ENCODE measurements at regions not wholly inside any gene's neighbourhood (a gene's known extent, or its start where the extent isn't known, plus 50 kb on each side); places are given as distances from the start of the nearest gene placed in this dataset.

GRCh38 chr3:197353867-197354567 is 55.6 kb upstream of the DLG1 start:
- peak overlapping the region; percentile 56 for H2AFZ ChIP-seq

GRCh38 chr3:197353001-197353866 is 54.8 kb upstream of the DLG1 start:
- Histone ChIP-seq H3K4me1 (ENCODE audit: insufficient read depth) (peaks cover 36% of the 10 kb centered on the region), H3K9me2 (replicated peaks; ENCODE audit: insufficient read depth) (no peaks in the 10 kb centered on the region), H3K4me2 (peak overlapping the region; percentile 13), H3K27me3 (no peaks in the 10 kb centered on the region), H3K27ac (peak overlapping the region; percentile 90), H3K9me3 (ENCODE audit: low read depth) (no peaks in the 10 kb centered on the region), H3K79me2 (no peaks in the 10 kb centered on the region), H3K36me3 (replicated peaks; ENCODE audit: insufficient read depth, low read depth) (no peaks in the 10 kb centered on the region), H4K20me1 (ENCODE audit: insufficient read depth, poor library complexity, severe bottlenecking) (no peaks in the 10 kb centered on the region), H2AFZ (no peak overlapping the region), H3K4me3 (no peak overlapping the region)
- 58% methylated on average over 8 of the region's 8 CpGs for WGBS (ENCODE audit: low lambda C conversion rate, missing lambda C conversion rate)
- TF ChIP-seq CTCF (IDR thresholded peaks at IDR 0.05; ENCODE audit: poor library complexity) (no peak), EZH2phosphoT487 (IDR thresholded peaks at IDR 0.05; ENCODE audit: low read depth, severe bottlenecking, unreplicated experiment) (no peak), EZH2 (IDR thresholded peaks at IDR 0.05; ENCODE audit: borderline replicate concordance) (no peak)
- DNase-seq (ENCODE audit: low spot score) = no peak

More at GRCh38 chr3:197353867-197354567, 55.6 kb upstream of the DLG1 start:
- no peak overlapping the region for H3K4me3 ChIP-seq
- H3K36me3 ChIP-seq (replicated peaks; ENCODE audit: insufficient read depth, low read depth) = no peaks in the 10 kb centered on the region
- no peaks in the 10 kb centered on the region for H3K79me2 ChIP-seq
- H3K9me3 ChIP-seq (ENCODE audit: low read depth) = no peaks in the 10 kb centered on the region
- 70% methylated on average over 10 of the region's 10 CpGs for WGBS (ENCODE audit: low lambda C conversion rate, missing lambda C conversion rate)
- no peaks in the 10 kb centered on the region for H4K20me1 ChIP-seq (ENCODE audit: insufficient read depth, poor library complexity, severe bottlenecking)
- no peaks in the 10 kb centered on the region for H3K27me3 ChIP-seq
- TF ChIP-seq EZH2phosphoT487 (IDR thresholded peaks at IDR 0.05; ENCODE audit: low read depth, severe bottlenecking, unreplicated experiment) (no peak), CTCF (IDR thresholded peaks at IDR 0.05; ENCODE audit: poor library complexity) (no peak), EZH2 (IDR thresholded peaks at IDR 0.05; ENCODE audit: borderline replicate concordance) (no peak)
- peak overlapping the region; percentile 90 for H3K27ac ChIP-seq
- no peaks in the 10 kb centered on the region for H3K9me2 ChIP-seq (replicated peaks; ENCODE audit: insufficient read depth)
- peaks cover 36% of the 10 kb centered on the region for H3K4me1 ChIP-seq (ENCODE audit: insufficient read depth)
- peak; percentile 50 for DNase-seq (ENCODE audit: low spot score)
- H3K4me2 ChIP-seq = peak overlapping the region; percentile 68

- Histone ChIP-seq H3K36me3 (replicated peaks; ENCODE audit: insufficient read depth, low read depth) (no peaks in the 10 kb centered on the region), H3K9me3 (ENCODE audit: low read depth) (no peaks in the 10 kb centered on the region), H3K4me3 (no peak overlapping the region), H2AFZ (no peak overlapping the region), H3K79me2 (no peaks in the 10 kb centered on the region), H3K9me2 (replicated peaks; ENCODE audit: insufficient read depth) (no peaks in the 10 kb centered on the region), H3K27ac (peak overlapping the region; percentile 90), H4K20me1 (ENCODE audit: insufficient read depth, poor library complexity, severe bottlenecking) (no peaks in the 10 kb centered on the region), H3K4me1 (ENCODE audit: insufficient read depth) (peaks cover 36% of the 10 kb centered on the region), H3K27me3 (no peaks in the 10 kb centered on the region), H3K4me2 (no peak overlapping the region)
- no peak for TF ChIP-seq EZH2 (IDR thresholded peaks at IDR 0.05; ENCODE audit: borderline replicate concordance)
- no peak for TF ChIP-seq EZH2phosphoT487 (IDR thresholded peaks at IDR 0.05; ENCODE audit: low read depth, severe bottlenecking, unreplicated experiment)
- no peak for TF ChIP-seq CTCF (IDR thresholded peaks at IDR 0.05; ENCODE audit: poor library complexity)
- 61% methylated on average over 5 of the region's 5 CpGs for WGBS (ENCODE audit: low lambda C conversion rate, missing lambda C conversion rate)
- DNase-seq (ENCODE audit: low spot score) = peak; percentile 73
Measured at GRCh38 chr3:197352382-197352781, 54.0 kb upstream of the DLG1 start.

Measured in hepatocyte (in vitro differentiated cells).